CD14-positive monocyte (primary cell): ENCODE measurements at regions not wholly inside any gene's neighbourhood (a gene's known extent, or its start where the extent isn't known, plus 50 kb on each side); places are given as distances from the start of the nearest gene placed in this dataset.
"Not testable (repeated sequence)": the region's sequence is repeated elsewhere in the genome, so short reads cannot be mapped to it uniquely, and the experiment has no call there.

Source experiments
- DNase-seq, 3 donors: peaks; one replicate each; pipeline ENCODE4 v3.0.0-alpha.2; 2011 to 2022
- H2AFZ ChIP-seq: 2 replicates; pipeline ENCODE4 v1.6.0; 2012; ENCODE audit warnings: mild to moderate bottlenecking, low read depth, low read length, inconsistent platforms; ENCODE audit not compliant: insufficient read depth, poor library complexity, severe bottlenecking
- H3K27ac ChIP-seq, 2 donors: 1 replicate in 1 of 2; 2 replicates in 1 of 2; pipeline ENCODE4 v1.5.1; 2012 to 2013; ENCODE audit warnings: low read length in 2 of 2, control low read depth in 1 of 2, inconsistent platforms in 1 of 2, low read depth in 1 of 2, mild to moderate bottlenecking in 1 of 2
- H3K27me3 ChIP-seq, 2 donors: one replicate each; pipeline versions ENCODE4 v1.6.0 to v1.6.1; 2011 to 2013; ENCODE audit warnings: low read length in 2 of 2; ENCODE audit not compliant: control insufficient read depth in 2 of 2, insufficient read depth in 2 of 2
- H3K36me3 ChIP-seq, 2 donors: replicated peaks in 1 of 2; 1 replicate in 1 of 2; 2 replicates in 1 of 2; pipeline versions ENCODE4 v1.5.1 to v1.6.1; 2012 to 2013; ENCODE audit warnings: low read length in 2 of 2, control low read depth in 1 of 2, inconsistent platforms in 1 of 2, mild to moderate bottlenecking in 1 of 2; ENCODE audit not compliant: insufficient read depth in 2 of 2, control insufficient read depth in 1 of 2
- H3K4me1 ChIP-seq, 2 donors: 1 replicate in 1 of 2; 2 replicates in 1 of 2; pipeline versions ENCODE4 v1.5.1 to v1.6.1; 2012 to 2013; ENCODE audit warnings: low read length in 2 of 2, control low read depth in 1 of 2, inconsistent platforms in 1 of 2, mild to moderate bottlenecking in 1 of 2, moderate library complexity in 1 of 2; ENCODE audit not compliant: insufficient read depth in 2 of 2, control insufficient read depth in 1 of 2
- H3K4me2 ChIP-seq: replicated peaks from 2 replicates; pipeline ENCODE3; 2012; ENCODE audit warnings: low read length, moderate library complexity, mild to moderate bottlenecking; ENCODE audit not compliant: poor library complexity, severe bottlenecking; ENCODE audit errors: extremely low read depth
- H3K4me3 ChIP-seq, 3 experiments: fragments of 200-600 bp in 1 of 3; sonication (generic) in 1 of 3; replicated peaks in 1 of 3; 1 replicate in 2 of 3; 2 replicates in 1 of 3; pipeline ENCODE4 v1.5.1; 2011 to 2013; ENCODE audit warnings: low read length in 3 of 3, mild to moderate bottlenecking in 3 of 3, control low read depth in 2 of 3, low read depth in 2 of 3, inconsistent platforms in 1 of 3, moderate library complexity in 1 of 3
- H3K79me2 ChIP-seq: 2 replicates; pipeline ENCODE4 v1.6.0; 2012; ENCODE audit warnings: mild to moderate bottlenecking, control low read depth, inconsistent platforms, low read length, moderate library complexity; ENCODE audit not compliant: insufficient read depth
- H3K9ac ChIP-seq: 2 replicates; pipeline ENCODE4 v1.6.0; 2017; ENCODE audit warnings: low read length, mild to moderate bottlenecking; ENCODE audit not compliant: insufficient read depth, poor library complexity, severe bottlenecking
- H3K9me3 ChIP-seq, 2 donors: replicated peaks in 1 of 2; 1 replicate in 1 of 2; 2 replicates in 1 of 2; pipeline versions ENCODE4 v1.5.1 to v1.6.1; 2012 to 2013; ENCODE audit warnings: low read length in 2 of 2, control low read depth in 1 of 2; ENCODE audit not compliant: control insufficient read depth in 1 of 2, insufficient read depth in 1 of 2
- H4K20me1 ChIP-seq: 2 replicates; pipeline ENCODE4 v1.6.0; 2012; ENCODE audit warnings: mild to moderate bottlenecking, low read length, control low read depth, moderate library complexity; ENCODE audit not compliant: insufficient read depth
- H3K27ac Mint-ChIP-seq, 7 donors: one replicate each; pipeline ENCODE4 v1.8.0; 2020; ENCODE audit warnings: mild to moderate bottlenecking in 7 of 7, mixed read lengths in 7 of 7, moderate library complexity in 6 of 7, inconsistent platforms in 2 of 7
- H3K27me3 Mint-ChIP-seq, 3 donors: one replicate each; pipeline ENCODE4 v1.8.0; 2021 to 2022; ENCODE audit warnings: low read depth in 3 of 3, mild to moderate bottlenecking in 3 of 3, mixed read lengths in 3 of 3, moderate library complexity in 3 of 3, inconsistent platforms in 1 of 3
- H3K36me3 Mint-ChIP-seq, 2 donors: one replicate each; pipeline ENCODE4 v1.8.0; 2020; ENCODE audit warnings: mixed read lengths in 2 of 2, inconsistent platforms in 1 of 2, mild to moderate bottlenecking in 1 of 2
- H3K4me1 Mint-ChIP-seq: one replicate; pipeline ENCODE4 v1.8.0; 2020; ENCODE audit warnings: mild to moderate bottlenecking, mixed read lengths
- H3K4me3 Mint-ChIP-seq, 2 donors: one replicate each; pipeline ENCODE4 v1.8.0; 2020; ENCODE audit warnings: mild to moderate bottlenecking in 2 of 2, mixed read lengths in 2 of 2, moderate library complexity in 1 of 2
- H3K9me3 Mint-ChIP-seq, 7 donors: one replicate each; pipeline ENCODE4 v1.8.0; 2020 to 2022; ENCODE audit warnings: mixed read lengths in 7 of 7, mild to moderate bottlenecking in 6 of 7, moderate library complexity in 6 of 7, inconsistent platforms in 2 of 7
- CTCF ChIP-seq: fragments of 200-600 bp; IDR thresholded peaks from one replicate; pipeline ENCODE4 v1.8.0; 2022; ENCODE audit warnings: antibody characterized with exemption, mild to moderate bottlenecking
- WGBS: methylation state at CpG from one replicate; pipeline ENCODE4 v1.1.5; 2013; ENCODE audit warnings: missing lambda C conversion rate; ENCODE audit not compliant: insufficient coverage; 5-methylcytosine and 5-hydroxymethylcytosine counted together
- intact Hi-C, 2 donors: fragments of 100-400 bp; cut with micrococcal nuclease; formaldehyde crosslinking; loops; one replicate each; pipeline versions ENCODE4 v1.15.0 to v1.15.1; 2023

- Histone ChIP-seq H3K9ac (no peak overlapping the region), H3K4me1 (no peaks in the 10 kb centered on the region), H3K79me2 (no peaks in the 10 kb centered on the region), H3K4me2 (no peak overlapping the region), H3K36me3 (no peaks in the 10 kb centered on the region), H3K27me3 (no peaks in the 10 kb centered on the region), H3K27ac (no peak overlapping the region), H2AFZ (no peak overlapping the region), H3K9me3 (peaks cover 0 to 8% of the 10 kb centered on the region in 2 donors), H4K20me1 (no peaks in the 10 kb centered on the region), H3K4me3 (no peak overlapping the region)
- peaks cover 0 to 14% (median 9%) of the 10 kb centered on the region in 7 donors for H3K9me3 Mint-ChIP-seq
- WGBS = 100% methylated on average over 1 of the region's 1 CpG
- H3K36me3 Mint-ChIP-seq = no peaks in the 10 kb centered on the region
- DNase-seq = no peak
- peaks cover 0 to 2% (median 0%) of the 10 kb centered on the region in 3 donors for H3K27me3 Mint-ChIP-seq
- intact Hi-C loops = no loop called here
- no peaks in the 10 kb centered on the region for H3K4me1 Mint-ChIP-seq
- H3K27ac Mint-ChIP-seq = no peak overlapping the region
- H3K4me3 Mint-ChIP-seq = no peak overlapping the region
- no peak for TF ChIP-seq CTCF
Observed at GRCh38 chr6:112967974-112968373, 620.8 kb downstream of the RFPL4B start.

GRCh38 chr6:112971651-112972050 is 624.5 kb downstream of the RFPL4B start:
- Mint-ChIP-seq H3K36me3 (no peaks in the 10 kb centered on the region), H3K4me1 (no peaks in the 10 kb centered on the region), H3K27ac (no peak overlapping the region), H3K4me3 (no peak overlapping the region), H3K27me3 (peaks cover 0 to 2% (median 0%) of the 10 kb centered on the region in 3 donors), H3K9me3 (peaks cover 0 to 28% (median 11%) of the 10 kb centered on the region in 7 donors)
- no CpG with 5 or more reads among the region's 1 CpG for WGBS
- Histone ChIP-seq H3K27me3 (no peaks in the 10 kb centered on the region), H3K9me3 (peaks cover 0 to 19% of the 10 kb centered on the region in 2 donors), H2AFZ (no peak overlapping the region), H3K36me3 (no peaks in the 10 kb centered on the region), H3K9ac (no peak overlapping the region), H3K4me3 (no peak overlapping the region), H3K27ac (no peak overlapping the region), H4K20me1 (no peaks in the 10 kb centered on the region), H3K4me1 (no peaks in the 10 kb centered on the region), H3K79me2 (no peaks in the 10 kb centered on the region), H3K4me2 (no peak overlapping the region)
- TF ChIP-seq CTCF = no peak
- DNase-seq = no peak
- intact Hi-C loops = no loop called here

- peaks cover 0 to 11% of the 10 kb centered on the region in 2 donors for H3K9me3 ChIP-seq
- H3K27me3 ChIP-seq, H3K4me2 ChIP-seq, intact Hi-C loops, H3K4me3 ChIP-seq, H3K27ac ChIP-seq, H2AFZ ChIP-seq, H3K36me3 Mint-ChIP-seq, H3K27me3 Mint-ChIP-seq, H3K9ac ChIP-seq, H3K4me3 Mint-ChIP-seq, H3K4me1 Mint-ChIP-seq, H3K4me1 ChIP-seq, H4K20me1 ChIP-seq, H3K79me2 ChIP-seq, H3K27ac Mint-ChIP-seq, H3K36me3 ChIP-seq, DNase-seq: not testable (repeated sequence)
- 89% methylated on average over 1 of the region's 4 CpGs for WGBS
- H3K9me3 Mint-ChIP-seq = peaks cover 0 to 20% (median 6%) of the 10 kb centered on the region in 7 donors
Observed at GRCh38 chr6:112974931-112975330, 627.8 kb downstream of the RFPL4B start.
